ENCODE measurements at regions not wholly inside any gene's neighbourhood (a gene's known extent, or its start where the extent isn't known, plus 50 kb on each side); places are given as distances from the start of the nearest gene placed in this dataset.
"Not testable (repeated sequence)": the region's sequence is repeated elsewhere in the genome, so short reads cannot be mapped to it uniquely, and the experiment has no call there.

- peak; percentile 80 for DNase-seq
Observed at GRCh38 chr6:6749702-6750491, 161.4 kb downstream of the LY86 start.

GRCh38 chr6:6750594-6751265, 162.2 kb downstream of the LY86 start:
- no peak for DNase-seq

GRCh38 chr6:6751266-6751596, 162.7 kb downstream of the LY86 start:
- no peak for DNase-seq

GRCh38 chr6:6751619-6752023, 163.1 kb downstream of the LY86 start:
- DNase-seq, result no peak

GRCh38 chr6:6752129-6752528, 163.6 kb downstream of the LY86 start:
- DNase-seq, result no peak

GRCh38 chr6:6753301-6753700, 164.8 kb downstream of the LY86 start:
- DNase-seq, result no peak

GRCh38 chr6:6756526-6756925, 168.0 kb downstream of the LY86 start:
- no peak for DNase-seq

GRCh38 chr6:6758546-6758914, 170.0 kb downstream of the LY86 start:
- no peak for DNase-seq

- DNase-seq, result no peak
Observed at GRCh38 chr6:6758915-6759654, 170.6 kb downstream of the LY86 start.

GRCh38 chr6:6760002-6760401, 171.5 kb downstream of the LY86 start:
- DNase-seq, result no peak

GRCh38 chr6:6762566-6762965, 174.0 kb downstream of the LY86 start:
- not testable (repeated sequence) for DNase-seq

- DNase-seq, result no peak
Observed at GRCh38 chr6:6764764-6765434, 176.4 kb downstream of the LY86 start.

- DNase-seq, result no peak
Observed at GRCh38 chr6:6766230-6766905, 177.8 kb downstream of the LY86 start.

GRCh38 chr6:6769466-6769865, 180.9 kb downstream of the LY86 start:
- DNase-seq, result no peak

GRCh38 chr6:6771224-6771945, 182.9 kb downstream of the LY86 start:
- no peak for DNase-seq

- no peak for DNase-seq
Observed at GRCh38 chr6:6771964-6772363, 183.4 kb downstream of the LY86 start.

- DNase-seq, result no peak
Observed at GRCh38 chr6:6772751-6773150, 184.2 kb downstream of the LY86 start.

- no peak for DNase-seq
Observed at GRCh38 chr6:6775074-6775473, 186.6 kb downstream of the LY86 start.

- DNase-seq, result no peak
Observed at GRCh38 chr6:6780231-6780630, 191.7 kb downstream of the LY86 start.

GRCh38 chr6:6781172-6781872, 192.8 kb downstream of the LY86 start:
- no peak for DNase-seq

GRCh38 chr6:6781873-6782227, 193.3 kb downstream of the LY86 start:
- no peak for DNase-seq

- no peak for DNase-seq
Observed at GRCh38 chr6:6783721-6784120, 195.2 kb downstream of the LY86 start.
